ENCODE measurements at regions not wholly inside any gene's neighbourhood (a gene's known extent, or its start where the extent isn't known, plus 50 kb on each side); places are given as distances from the start of the nearest gene placed in this dataset.

- DNase-seq (ENCODE audit: low read depth) = no peak
Observed at GRCh38 chr6:56005426-56005825, 130.0 kb upstream of the BMP5 start.

GRCh38 chr6:56004426-56004825 is 129.0 kb upstream of the BMP5 start:
- peak; percentile 77 for DNase-seq (ENCODE audit: low read depth)

- no peak for DNase-seq (ENCODE audit: low read depth)
Observed at GRCh38 chr6:56003616-56004015, 128.2 kb upstream of the BMP5 start.

- peak; percentile 4 for DNase-seq (ENCODE audit: low read depth)
Observed at GRCh38 chr6:56002336-56002735, 126.9 kb upstream of the BMP5 start.

- no peak for DNase-seq (ENCODE audit: low read depth)
Observed at GRCh38 chr6:55998576-55998975, 123.2 kb upstream of the BMP5 start.

GRCh38 chr6:55997223-55997874 is 122.0 kb upstream of the BMP5 start:
- DNase-seq (ENCODE audit: low read depth) = no peak

GRCh38 chr6:55994531-55994930 is 119.1 kb upstream of the BMP5 start:
- DNase-seq (ENCODE audit: low read depth) = no peak

GRCh38 chr6:55993418-55993817 is 118.0 kb upstream of the BMP5 start:
- no peak for DNase-seq (ENCODE audit: low read depth)

GRCh38 chr6:55992546-55992945 is 117.2 kb upstream of the BMP5 start:
- no peak for DNase-seq (ENCODE audit: low read depth)

GRCh38 chr6:55985309-55985708 is 109.9 kb upstream of the BMP5 start:
- DNase-seq (ENCODE audit: low read depth) = no peak

- no peak for DNase-seq (ENCODE audit: low read depth)
Observed at GRCh38 chr6:55983861-55984260, 108.5 kb upstream of the BMP5 start.

GRCh38 chr6:55981660-55982059 is 106.3 kb upstream of the BMP5 start:
- DNase-seq (ENCODE audit: low read depth) = no peak

- DNase-seq (ENCODE audit: low read depth) = peak; percentile 63
Observed at GRCh38 chr6:55980627-55981211, 105.3 kb upstream of the BMP5 start.

- DNase-seq (ENCODE audit: low read depth) = no peak
Observed at GRCh38 chr6:55979526-55979925, 104.1 kb upstream of the BMP5 start.

- no peak for DNase-seq (ENCODE audit: low read depth)
Observed at GRCh38 chr6:55977959-55978665, 102.7 kb upstream of the BMP5 start.

- peak; percentile 8 for DNase-seq (ENCODE audit: low read depth)
Observed at GRCh38 chr6:55974688-55975087, 99.3 kb upstream of the BMP5 start.

GRCh38 chr6:55972091-55972490 is 96.7 kb upstream of the BMP5 start:
- no peak for DNase-seq (ENCODE audit: low read depth)

- no peak for DNase-seq (ENCODE audit: low read depth)
Observed at GRCh38 chr6:55969526-55969925, 94.1 kb upstream of the BMP5 start.

- DNase-seq (ENCODE audit: low read depth) = no peak
Observed at GRCh38 chr6:55968926-55969325, 93.5 kb upstream of the BMP5 start.

- no peak for DNase-seq (ENCODE audit: low read depth)
Observed at GRCh38 chr6:55964136-55964535, 88.7 kb upstream of the BMP5 start.

- peak; percentile 40 for DNase-seq (ENCODE audit: low read depth)
Observed at GRCh38 chr6:55963301-55963700, 87.9 kb upstream of the BMP5 start.

- no peak for DNase-seq (ENCODE audit: low read depth)
Observed at GRCh38 chr6:55960344-55960743, 85.0 kb upstream of the BMP5 start.

GRCh38 chr6:55958790-55959189 is 83.4 kb upstream of the BMP5 start:
- DNase-seq (ENCODE audit: low read depth) = no peak
